Stomach (tissue), 8 donors: ENCODE measurements at regions not wholly inside any gene's neighbourhood (a gene's known extent, or its start where the extent isn't known, plus 50 kb on each side); places are given as distances from the start of the nearest gene placed in this dataset.

Source experiments
- DNase-seq, 2 donors: peaks; one replicate each; pipeline versions ENCODE4 v3.0.0 to v3.0.0-alpha.2; 2013 to 2019
- H3K27ac ChIP-seq, 5 donors: fragments of 200-600 bp in 4 of 5; sonication (generic) in 4 of 5; one replicate each; pipeline ENCODE4 v1.5.1; 2013 to 2019; ENCODE audit warnings: mild to moderate bottlenecking in 1 of 5, moderate library complexity in 1 of 5
- H3K27me3 ChIP-seq, 3 donors: fragments of 200-600 bp; sonication (generic); one replicate each; pipeline ENCODE4 v1.5.1; 2017 to 2019; ENCODE audit warnings: mixed run types in 1 of 3
- H3K36me3 ChIP-seq, 4 donors: fragments of 200-600 bp; sonication (generic); 1 replicate in 3 of 4; 2 replicates in 1 of 4; pipeline ENCODE4 v1.5.1; 2016 to 2019
- H3K4me1 ChIP-seq, 4 donors: fragments of 200-600 bp; sonication (generic); one replicate each; pipeline ENCODE4 v1.5.1; 2016 to 2019
- H3K4me3 ChIP-seq, 4 donors: fragments of 200-600 bp; sonication (generic) in 3 of 4; one replicate each; pipeline ENCODE4 v1.5.1; 2016 to 2019; ENCODE audit warnings: mild to moderate bottlenecking in 1 of 4
- H3K9me3 ChIP-seq, 4 donors: fragments of 200-600 bp; sonication (generic); one replicate each; pipeline ENCODE4 v1.5.1; 2016 to 2019
- CTCF ChIP-seq, 7 experiments: fragments of 450-650 bp in 4 of 7; fragments of 200-600 bp in 3 of 7; sonication (generic) in 3 of 7; IDR thresholded peaks; one replicate each; pipeline ENCODE4 v1.5.1; 2016 to 2019; ENCODE audit warnings: antibody characterized with exemption in 7 of 7, control low read depth in 2 of 7, mild to moderate bottlenecking in 1 of 7
- EP300 ChIP-seq: sonication (generic); formaldehyde crosslinking; IDR thresholded peaks from one replicate; pipeline ENCODE4 v1.6.1; 2017; ENCODE audit warnings: antibody characterized with exemption
- POLR2A ChIP-seq, 4 donors: fragments of 450-650 bp; IDR thresholded peaks; one replicate each; pipeline ENCODE4 v1.6.1; 2016; ENCODE audit warnings: antibody characterized with exemption in 4 of 4, control low read depth in 2 of 4, mild to moderate bottlenecking in 1 of 4, moderate library complexity in 1 of 4
- POLR2AphosphoS5 ChIP-seq, 3 donors: sonication (generic); formaldehyde crosslinking; IDR thresholded peaks; one replicate each; pipeline ENCODE4 v1.6.1; 2016; ENCODE audit warnings: antibody characterized with exemption in 3 of 3
- WGBS, 5 donors: extraction: QIAGEN DNeasy Blood & Tissue Kit in 3 of 5; methylation state at CpG; one replicate each; pipeline versions ENCODE4 v1.1.5 to v1.1.7; 2013 to 2018; 5-methylcytosine and 5-hydroxymethylcytosine counted together
- intact Hi-C: fragments of 100-400 bp; cut with DNase I; formaldehyde crosslinking; loops from one replicate; pipeline ENCODE4 v1.15.1; 2023; ENCODE audit warnings: low total_unique reads
- donor health status: healthy with polysubstance abuse.
- donor health status: Bipolar disorder and iron deficiency.
- donor health status: healthy.

- Histone ChIP-seq H3K36me3 (no peaks in the 10 kb centered on the region), H3K4me1 (no peaks in the 10 kb centered on the region), H3K9me3 (no peaks in the 10 kb centered on the region), H3K27ac (no peak overlapping the region), H3K27me3 (no peaks in the 10 kb centered on the region), H3K4me3 (no peak overlapping the region)
- 40 to 82% (median 59%) methylated on average over 1 of the region's 1 CpG for WGBS, 5 donors
- no peak for DNase-seq
- no peak for TF ChIP-seq POLR2A (IDR thresholded peaks at IDR 0.05)
- TF ChIP-seq EP300, result no peak
- TF ChIP-seq POLR2AphosphoS5 (IDR thresholded peaks at IDR 0.05), result no peak
- no peak for TF ChIP-seq CTCF (IDR thresholded peaks at IDR 0.05)
- intact Hi-C loops, result no loop called here
These were observed 662.1 kb upstream of the DIPK2B start for GRCh38 chrX:45862801-45863200.

GRCh38 chrX:45860450-45860849 is 659.8 kb upstream of the DIPK2B start:
- intact Hi-C loops, result no loop called here
- no peaks in the 10 kb centered on the region for H3K4me1 ChIP-seq
- no peaks in the 10 kb centered on the region for H3K36me3 ChIP-seq
- 67 to 100% (median 83%) methylated on average over 1 of the region's 1 CpG for WGBS, 5 donors
- no peak for DNase-seq
- no peaks in the 10 kb centered on the region for H3K9me3 ChIP-seq
- TF ChIP-seq EP300 (no peak), CTCF (IDR thresholded peaks at IDR 0.05) (no peak), POLR2A (IDR thresholded peaks at IDR 0.05) (no peak), POLR2AphosphoS5 (IDR thresholded peaks at IDR 0.05) (no peak)
- peaks cover 0 to 4% (median 0%) of the 10 kb centered on the region in 3 donors for H3K27me3 ChIP-seq
- H3K27ac ChIP-seq, result no peak overlapping the region
- H3K4me3 ChIP-seq, result no peak overlapping the region

- Histone ChIP-seq H3K27ac (no peak overlapping the region), H3K36me3 (no peaks in the 10 kb centered on the region), H3K4me1 (no peaks in the 10 kb centered on the region), H3K27me3 (peaks cover 0 to 4% (median 0%) of the 10 kb centered on the region in 3 donors), H3K4me3 (no peak overlapping the region), H3K9me3 (no peaks in the 10 kb centered on the region)
- intact Hi-C loops, result no loop called here
- TF ChIP-seq POLR2A (IDR thresholded peaks at IDR 0.05) (no peak), CTCF (IDR thresholded peaks at IDR 0.05) (no peak), POLR2AphosphoS5 (IDR thresholded peaks at IDR 0.05) (no peak), EP300 (no peak)
- no peak for DNase-seq
- WGBS, 5 donors, result 59 to 80% (median 71%) methylated on average over 4 of the region's 4 CpGs
These were observed 658.7 kb upstream of the DIPK2B start for GRCh38 chrX:45859407-45859806.

GRCh38 chrX:45852884-45853283 is 652.2 kb upstream of the DIPK2B start:
- no peaks in the 10 kb centered on the region for H3K36me3 ChIP-seq
- H3K27ac ChIP-seq, result no peak overlapping the region
- H3K9me3 ChIP-seq, result no peaks in the 10 kb centered on the region
- peaks cover 0 to 12% (median 5%) of the 10 kb centered on the region in 4 donors for H3K4me1 ChIP-seq
- intact Hi-C loops, result no loop called here
- peaks cover 0 to 24% (median 16%) of the 10 kb centered on the region in 3 donors for H3K27me3 ChIP-seq
- 63 to 91% (median 79%) methylated on average over 3 of the region's 3 CpGs for WGBS, 5 donors
- TF ChIP-seq POLR2AphosphoS5 (IDR thresholded peaks at IDR 0.05) (no peak), POLR2A (IDR thresholded peaks at IDR 0.05) (no peak), CTCF (IDR thresholded peaks at IDR 0.05) (no peak), EP300 (no peak)
- no peak overlapping the region for H3K4me3 ChIP-seq
- no peak for DNase-seq
